Astrocyte (in vitro differentiated cells and primary cell): ENCODE measurements at regions not wholly inside any gene's neighbourhood (a gene's known extent, or its start where the extent isn't known, plus 50 kb on each side); places are given as distances from the start of the nearest gene placed in this dataset.

Experiments used
- DNase-seq: peaks from one replicate; pipeline ENCODE4 v3.0.0-alpha.2; 2010; ENCODE audit warnings: low read depth
- FAIRE-seq: peaks from 2 replicates; lab custom pipeline; 2011; peaks lifted over from hg19 to GRCh38; lab: Jason Lieb, UNC
- H2AFZ ChIP-seq: 2 replicates; pipeline ENCODE4 v1.6.0; 2012; ENCODE audit warnings: low read depth, low read length, inconsistent platforms
- H3K27ac ChIP-seq: 2 replicates; pipeline ENCODE4 v1.5.1; 2011; ENCODE audit warnings: low read depth, low read length, inconsistent platforms
- H3K27me3 ChIP-seq: 2 replicates; pipeline ENCODE4 v1.6.0; 2011; ENCODE audit warnings: low read length, inconsistent platforms; ENCODE audit not compliant: insufficient read depth
- H3K36me3 ChIP-seq: 2 replicates; pipeline ENCODE4 v1.5.1; 2011; ENCODE audit warnings: low read length, inconsistent platforms; ENCODE audit not compliant: insufficient read depth
- H3K4me1 ChIP-seq: 2 replicates; pipeline ENCODE4 v1.5.1; 2011; ENCODE audit warnings: low read length, inconsistent platforms; ENCODE audit not compliant: insufficient read depth
- H3K4me2 ChIP-seq: 2 replicates; pipeline ENCODE4 v1.6.0; 2012; ENCODE audit warnings: low read length, inconsistent platforms
- H3K4me3 ChIP-seq: 2 replicates; pipeline ENCODE4 v1.5.1; 2011; ENCODE audit warnings: low read depth, mild to moderate bottlenecking, low read length, inconsistent platforms; ENCODE audit not compliant: insufficient read depth
- H3K79me2 ChIP-seq: 2 replicates; pipeline ENCODE4 v1.6.0; 2012; ENCODE audit warnings: mild to moderate bottlenecking, low read length, inconsistent platforms; ENCODE audit not compliant: insufficient read depth
- H3K9ac ChIP-seq: 2 replicates; pipeline ENCODE4 v1.6.0; 2012; ENCODE audit warnings: mild to moderate bottlenecking, low read length, inconsistent platforms
- H3K9me3 ChIP-seq: 2 replicates; pipeline ENCODE4 v1.5.1; 2012; ENCODE audit warnings: low read depth, mild to moderate bottlenecking, low read length, inconsistent platforms; ENCODE audit not compliant: insufficient read depth
- H4K20me1 ChIP-seq: 2 replicates; pipeline ENCODE4 v1.6.0; 2012; ENCODE audit warnings: low read length, inconsistent platforms; ENCODE audit not compliant: insufficient read depth
- H3K27ac Mint-ChIP-seq: one replicate; pipeline ENCODE4 v1.8.0; 2021; ENCODE audit warnings: mild to moderate bottlenecking, mixed read lengths; ENCODE audit not compliant: unreplicated experiment
- H3K27me3 Mint-ChIP-seq: one replicate; pipeline ENCODE4 v1.8.0; 2021; ENCODE audit warnings: low read depth, mixed read lengths; ENCODE audit not compliant: unreplicated experiment
- H3K36me3 Mint-ChIP-seq: one replicate; pipeline ENCODE4 v1.8.0; 2021; ENCODE audit warnings: low read depth, mixed read lengths; ENCODE audit not compliant: unreplicated experiment
- H3K4me1 Mint-ChIP-seq: one replicate; pipeline ENCODE4 v1.8.0; 2021; ENCODE audit warnings: low read depth, mixed read lengths; ENCODE audit not compliant: unreplicated experiment
- H3K4me3 Mint-ChIP-seq: one replicate; pipeline ENCODE4 v1.8.0; 2021; ENCODE audit warnings: mild to moderate bottlenecking, moderate library complexity, mixed read lengths; ENCODE audit not compliant: unreplicated experiment
- H3K9me3 Mint-ChIP-seq: one replicate; pipeline ENCODE4 v1.8.0; 2021; ENCODE audit warnings: mild to moderate bottlenecking, mixed read lengths; ENCODE audit not compliant: unreplicated experiment
- CTCF ChIP-seq: IDR thresholded peaks from 2 replicates; pipeline ENCODE4 v1.5.1; 2011; ENCODE audit warnings: low read depth, mild to moderate bottlenecking, inconsistent platforms, low read length, moderate library complexity; ENCODE audit not compliant: insufficient read depth
- EZH2 ChIP-seq: IDR thresholded peaks from 2 replicates; pipeline ENCODE4 v1.6.1; 2012; ENCODE audit warnings: mild to moderate bottlenecking, low read length, inconsistent platforms; ENCODE audit not compliant: insufficient read depth

GRCh38 chr6:156123731-156124130 lies 653.4 kb upstream of the ARID1B start:
- DNase-seq: no peak
- H3K4me1 Mint-ChIP-seq: no peaks in the 10 kb centered on the region
- no peaks in the 10 kb centered on the region for H3K27me3 Mint-ChIP-seq
- no peak overlapping the region for H3K4me2 ChIP-seq
- TF ChIP-seq CTCF (no peak), EZH2 (no peak)
- H3K4me3 Mint-ChIP-seq: no peak overlapping the region
- H3K27ac ChIP-seq: no peak overlapping the region
- H3K36me3 Mint-ChIP-seq: peaks cover 2% of the 10 kb centered on the region
- H3K4me1 ChIP-seq: no peaks in the 10 kb centered on the region
- peaks cover 4% of the 10 kb centered on the region for H3K9me3 ChIP-seq
- H3K36me3 ChIP-seq: no peaks in the 10 kb centered on the region
- no peak overlapping the region for H3K4me3 ChIP-seq
- no peaks in the 10 kb centered on the region for H3K27me3 ChIP-seq
- no peaks in the 10 kb centered on the region for H3K79me2 ChIP-seq
- peaks cover 7% of the 10 kb centered on the region for H3K9me3 Mint-ChIP-seq
- H3K27ac Mint-ChIP-seq: no peak overlapping the region
- no peaks in the 10 kb centered on the region for H4K20me1 ChIP-seq
- H2AFZ ChIP-seq: no peak overlapping the region
- H3K9ac ChIP-seq: no peak overlapping the region
- FAIRE-seq: no peak

DNA sequence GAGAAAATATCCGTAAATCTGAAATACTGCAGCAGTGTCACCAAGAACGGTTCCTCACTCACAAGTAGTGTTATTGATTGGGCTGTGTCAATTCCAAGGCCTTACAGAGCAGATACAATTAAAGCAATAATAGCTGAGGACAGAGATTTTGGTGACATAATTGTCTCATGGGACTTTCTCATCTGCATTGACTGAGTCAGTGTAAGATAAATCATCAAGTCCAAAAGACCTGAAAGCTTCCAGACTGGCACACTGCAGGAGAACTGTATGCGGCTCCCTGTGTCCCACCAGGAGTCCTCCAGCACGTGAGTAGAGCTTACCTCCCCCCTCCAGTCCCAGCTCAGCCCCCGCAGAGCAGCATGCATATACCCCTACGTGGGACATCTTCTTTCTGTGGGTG lies 655.2 kb upstream of the ARID1B start:
- Histone ChIP-seq H2AFZ (no peak overlapping the region), H3K36me3 (no peaks in the 10 kb centered on the region), H3K4me2 (no peak overlapping the region), H3K9ac (no peak overlapping the region), H3K27ac (no peak overlapping the region), H3K27me3 (no peaks in the 10 kb centered on the region), H3K4me3 (no peak overlapping the region), H3K9me3 (peaks cover 4% of the 10 kb centered on the region), H4K20me1 (no peaks in the 10 kb centered on the region), H3K79me2 (no peaks in the 10 kb centered on the region), H3K4me1 (no peaks in the 10 kb centered on the region)
- H3K27me3 Mint-ChIP-seq: no peaks in the 10 kb centered on the region
- TF ChIP-seq CTCF (no peak), EZH2 (no peak)
- H3K4me1 Mint-ChIP-seq: no peaks in the 10 kb centered on the region
- H3K27ac Mint-ChIP-seq: no peak overlapping the region
- H3K36me3 Mint-ChIP-seq: peaks cover 2% of the 10 kb centered on the region
- no peak overlapping the region for H3K4me3 Mint-ChIP-seq
- DNase-seq (no peak), FAIRE-seq (no peak)
- H3K9me3 Mint-ChIP-seq: peaks cover 7% of the 10 kb centered on the region

- H3K4me3 ChIP-seq: no peak overlapping the region
- H3K4me1 ChIP-seq: no peaks in the 10 kb centered on the region
- no peaks in the 10 kb centered on the region for H3K36me3 ChIP-seq
- no peak for DNase-seq
- Mint-ChIP-seq H3K4me3 (no peak overlapping the region), H3K4me1 (no peaks in the 10 kb centered on the region), H3K9me3 (peaks cover 2% of the 10 kb centered on the region), H3K36me3 (no peaks in the 10 kb centered on the region), H3K27ac (no peak overlapping the region), H3K27me3 (no peaks in the 10 kb centered on the region)
- H3K4me2 ChIP-seq: no peak overlapping the region
- TF ChIP-seq EZH2 (no peak), CTCF (no peak)
- no peak overlapping the region for H2AFZ ChIP-seq
- no peak for FAIRE-seq
- H3K27ac ChIP-seq: no peak overlapping the region
- no peak overlapping the region for H3K9ac ChIP-seq
- H4K20me1 ChIP-seq: no peaks in the 10 kb centered on the region
- no peaks in the 10 kb centered on the region for H3K79me2 ChIP-seq
- H3K27me3 ChIP-seq: no peaks in the 10 kb centered on the region
- H3K9me3 ChIP-seq: no peaks in the 10 kb centered on the region
Observed at GRCh38 chr6:156114541-156114940, 658.9 kb upstream of the NOX3 start.
